ENCODE measurements at regions not wholly inside any gene's neighbourhood (a gene's known extent, or its start where the extent isn't known, plus 50 kb on each side); places are given as distances from the start of the nearest gene placed in this dataset.

DNA sequence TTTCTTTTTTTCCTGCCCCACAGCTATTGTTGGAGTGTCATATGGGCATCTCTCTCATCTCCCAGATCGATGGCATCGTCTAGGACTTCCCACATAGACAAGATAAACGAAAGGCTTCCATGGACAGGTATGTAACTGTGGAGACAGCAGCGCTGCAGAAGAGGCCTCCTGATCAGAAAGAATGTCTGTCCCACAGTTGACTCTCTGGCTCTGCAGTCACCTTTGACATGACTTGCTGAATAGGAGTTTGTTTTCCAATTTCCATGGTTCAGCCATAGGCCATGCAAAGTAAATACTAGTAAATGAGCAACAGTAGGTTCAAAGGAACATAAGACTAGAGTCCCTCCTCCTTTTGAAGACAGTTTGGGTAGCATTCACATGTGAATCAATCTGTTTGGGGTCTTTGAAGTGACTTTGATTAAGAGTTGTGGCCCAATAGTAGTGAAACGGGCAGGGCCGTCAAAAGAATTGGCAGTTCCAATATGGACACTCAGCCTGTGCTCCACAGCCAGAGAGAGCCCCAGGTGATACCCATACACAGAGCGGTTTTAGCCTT lies 134.7 kb upstream of the IFNGR1 start:
- DNase-seq (ENCODE audit: low spot score) = peak; percentile 44

DNA sequence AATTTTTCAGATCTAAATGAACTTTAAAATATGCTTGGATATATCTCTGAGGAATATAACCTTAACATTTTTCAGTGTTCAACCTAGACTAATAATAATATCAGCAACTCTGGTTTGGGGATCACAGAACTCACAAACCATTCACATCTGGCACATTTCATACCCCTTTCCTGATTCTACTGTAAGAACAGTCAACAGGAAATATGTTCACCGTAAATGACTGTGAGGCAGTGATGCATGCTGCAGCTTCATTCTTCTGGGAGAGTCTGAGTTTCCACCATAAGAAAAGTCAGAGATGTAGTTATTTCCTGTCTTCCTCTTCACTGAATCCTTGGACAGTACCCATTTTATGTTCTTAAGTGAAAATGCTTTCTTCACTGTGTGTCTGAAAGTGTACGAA lies 134.2 kb upstream of the IFNGR1 start:
- DNase-seq (ENCODE audit: low spot score) = no peak

- peak; percentile 48 for DNase-seq (ENCODE audit: low spot score)
Measured at GRCh38 chr6:137352859-137353258, 133.7 kb upstream of the IFNGR1 start.

GRCh38 chr6:137351890-137352289 lies 132.7 kb upstream of the IFNGR1 start:
- DNase-seq (ENCODE audit: low spot score) = no peak

DNA sequence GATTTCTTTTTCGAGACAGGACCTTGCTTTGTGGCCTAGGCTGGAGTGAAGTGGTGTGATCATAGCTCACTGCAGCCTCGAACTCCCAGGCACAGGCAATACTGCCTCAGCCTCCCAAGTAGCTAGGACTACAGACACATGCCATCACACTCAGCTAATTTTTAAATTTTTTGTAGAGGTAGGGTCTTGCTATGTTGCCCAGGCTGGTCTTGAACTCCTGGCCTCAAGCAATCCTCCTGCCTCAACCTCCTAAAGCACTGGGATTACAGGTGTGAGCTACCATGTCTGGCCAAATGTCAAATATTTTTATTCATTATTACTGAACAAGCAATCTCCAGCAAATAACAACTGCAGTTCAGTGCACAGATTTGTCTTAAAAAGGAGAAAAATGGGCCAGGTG lies 131.7 kb upstream of the IFNGR1 start:
- no peak for DNase-seq (ENCODE audit: low spot score)

DNA sequence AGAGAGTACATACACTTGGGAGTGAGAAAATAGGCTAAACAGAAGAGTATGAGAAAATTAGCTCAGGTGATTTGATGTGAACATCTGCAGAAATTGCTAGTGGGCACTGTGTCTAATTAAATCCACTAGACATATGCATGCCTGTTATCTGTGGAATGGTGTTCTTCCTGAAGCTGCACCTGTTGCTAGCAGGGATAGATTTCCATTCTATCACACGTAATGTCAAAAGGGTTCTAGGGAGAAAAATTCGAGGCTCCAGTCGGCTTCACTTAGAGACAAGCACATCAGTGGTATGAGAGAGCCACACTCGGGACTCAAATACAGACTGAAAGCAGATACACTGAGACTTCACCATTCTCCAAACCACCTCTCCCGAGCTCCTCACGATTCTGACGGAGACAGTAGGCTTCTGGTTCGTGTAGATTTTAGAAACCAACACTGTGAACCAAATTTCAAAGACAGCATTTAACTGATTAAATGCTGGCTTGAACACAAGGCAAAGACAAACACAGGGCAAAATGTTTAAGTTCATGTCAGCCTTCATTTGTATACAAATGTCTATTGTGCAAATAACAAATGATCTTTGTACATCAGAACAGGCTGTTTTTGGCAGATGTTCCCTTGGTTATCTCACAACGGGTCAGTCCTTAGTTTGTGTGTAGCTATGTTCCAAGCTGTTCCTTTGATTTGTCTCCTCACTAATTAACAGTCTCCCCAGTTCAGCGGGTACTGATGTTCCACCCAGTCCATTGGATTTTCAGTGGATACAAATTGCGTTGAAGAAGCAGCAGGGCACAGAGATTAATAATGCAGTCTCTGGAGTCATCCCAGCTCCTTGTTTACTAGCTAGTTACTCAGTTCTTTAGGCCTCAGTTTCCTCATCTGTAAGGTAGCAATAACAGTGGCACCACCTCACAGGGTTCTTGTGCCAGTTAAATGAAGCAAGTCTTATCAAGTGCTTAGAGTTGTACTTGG lies 131.0 kb upstream of the IFNGR1 start:
- DNase-seq (ENCODE audit: low spot score) = no peak

GRCh38 chr6:137348777-137349176 lies 129.6 kb upstream of the IFNGR1 start:
- no peak for DNase-seq (ENCODE audit: low spot score)

DNA sequence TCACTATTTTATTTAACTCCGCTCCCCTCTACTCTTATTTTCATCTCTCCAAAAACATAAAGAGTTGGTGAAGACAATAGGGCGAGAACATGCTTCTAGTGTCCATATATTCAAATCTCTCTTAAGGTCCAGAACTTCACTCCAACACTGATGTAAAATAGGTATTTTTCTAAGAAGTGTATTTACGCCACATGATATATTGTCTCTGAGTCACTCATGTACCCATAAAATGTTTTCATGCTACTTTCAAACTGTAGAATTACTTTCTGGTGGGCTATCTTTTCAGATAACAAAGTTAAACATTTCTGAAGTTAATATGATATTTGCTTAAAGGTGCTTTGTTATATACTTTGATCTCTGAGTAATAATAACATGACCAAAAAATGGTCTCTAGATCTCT lies 124.1 kb upstream of the IFNGR1 start:
- DNase-seq (ENCODE audit: low spot score) = no peak

DNA sequence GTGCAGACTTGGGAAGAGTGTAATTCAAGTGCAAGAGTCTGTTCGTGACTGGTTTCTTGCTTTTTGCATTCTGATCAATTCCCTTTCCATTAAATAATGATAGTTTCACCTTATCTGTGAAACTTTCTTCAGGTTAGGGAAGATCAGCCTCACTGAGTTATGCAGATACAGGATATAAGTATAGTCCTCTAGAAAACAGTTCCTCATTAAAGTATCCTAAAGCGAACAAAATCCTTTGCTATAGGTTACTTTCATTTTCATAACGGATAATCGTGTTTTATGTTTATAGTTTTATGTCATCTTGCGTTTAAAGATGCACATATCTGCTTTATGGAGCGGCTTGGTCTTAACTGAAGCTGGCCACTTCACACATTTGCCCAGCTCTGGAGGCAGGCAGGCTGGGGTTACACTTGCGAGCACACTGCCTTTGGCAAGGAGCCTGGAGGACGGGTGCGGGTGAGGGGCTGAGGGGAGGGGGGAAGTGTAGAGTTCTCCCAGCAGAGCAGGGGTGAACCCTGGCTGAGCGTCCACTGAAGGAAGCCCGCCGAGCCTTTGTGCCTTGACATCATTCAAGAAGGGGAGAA lies 123.5 kb upstream of the IFNGR1 start:
- no peak for DNase-seq (ENCODE audit: low spot score)

DNA sequence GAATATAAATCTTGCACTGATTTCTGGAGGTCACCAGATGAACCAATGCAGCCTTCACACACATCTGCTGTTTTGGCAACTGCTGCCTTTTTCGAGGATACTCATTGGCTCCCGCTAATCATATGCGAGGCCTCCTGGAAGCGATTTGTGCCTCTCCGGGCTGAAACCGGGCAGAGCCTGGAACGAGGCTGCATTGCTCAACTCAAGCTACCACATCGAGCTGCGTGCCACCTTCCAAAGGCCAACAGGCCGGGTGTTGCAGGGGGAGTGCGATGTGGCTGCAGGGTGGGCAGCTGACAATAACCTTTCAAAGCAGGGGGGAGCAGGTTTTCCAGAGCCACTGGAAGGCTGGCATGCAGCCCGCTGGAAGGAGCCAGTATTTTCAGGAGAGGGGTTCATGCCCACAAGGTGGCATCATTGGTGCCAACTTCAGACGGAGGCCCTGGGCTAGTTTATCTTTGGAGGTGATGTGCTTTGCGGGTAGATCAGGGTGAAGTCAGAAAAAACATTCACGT lies 122.6 kb upstream of the IFNGR1 start:
- DNase-seq (ENCODE audit: low spot score) = peak; percentile 68

- no peak for DNase-seq (ENCODE audit: low spot score)
Measured at GRCh38 chr6:137339929-137340559, 120.9 kb upstream of the IFNGR1 start.

DNA sequence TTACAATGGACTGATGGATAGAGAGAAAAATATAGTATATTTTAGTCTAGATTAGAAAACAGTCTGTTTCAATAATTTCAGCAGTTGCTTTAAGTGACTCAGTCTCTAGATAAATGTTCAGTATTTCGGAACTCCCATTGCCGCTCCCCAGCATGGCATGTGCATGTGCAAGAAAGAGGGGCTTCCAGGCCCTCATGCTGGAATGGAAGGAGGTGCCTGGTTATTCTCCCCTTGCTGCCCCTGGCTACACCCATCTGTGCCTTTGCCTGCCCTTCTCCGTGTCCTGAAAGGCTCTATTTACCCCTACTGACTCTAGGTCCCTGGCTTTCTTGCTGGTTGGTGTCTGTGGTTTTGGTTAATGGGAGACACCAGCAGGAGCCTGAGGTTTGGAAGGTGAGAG lies 115.7 kb upstream of the IFNGR1 start:
- DNase-seq (ENCODE audit: low spot score) = no peak

DNA sequence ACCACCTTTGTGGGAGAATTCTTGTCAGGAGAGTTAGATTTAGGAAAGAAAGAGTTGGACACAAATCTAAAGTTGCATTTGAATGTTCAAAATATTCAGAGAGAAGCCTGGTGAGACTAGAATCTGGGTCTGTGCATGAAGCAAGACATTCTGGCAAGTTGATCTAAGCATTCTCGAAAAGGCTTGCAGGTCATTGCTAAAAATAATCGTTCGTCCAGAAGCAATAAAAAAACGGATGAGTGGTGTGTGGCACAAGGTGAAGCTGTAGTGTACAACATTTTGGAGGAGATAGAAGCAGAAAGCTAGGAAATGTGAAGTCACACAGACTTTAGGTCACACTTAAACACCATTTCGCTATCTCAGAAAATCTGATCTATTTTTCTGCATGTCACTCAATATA lies 114.9 kb upstream of the IFNGR1 start:
- DNase-seq (ENCODE audit: low spot score) = no peak

DNA sequence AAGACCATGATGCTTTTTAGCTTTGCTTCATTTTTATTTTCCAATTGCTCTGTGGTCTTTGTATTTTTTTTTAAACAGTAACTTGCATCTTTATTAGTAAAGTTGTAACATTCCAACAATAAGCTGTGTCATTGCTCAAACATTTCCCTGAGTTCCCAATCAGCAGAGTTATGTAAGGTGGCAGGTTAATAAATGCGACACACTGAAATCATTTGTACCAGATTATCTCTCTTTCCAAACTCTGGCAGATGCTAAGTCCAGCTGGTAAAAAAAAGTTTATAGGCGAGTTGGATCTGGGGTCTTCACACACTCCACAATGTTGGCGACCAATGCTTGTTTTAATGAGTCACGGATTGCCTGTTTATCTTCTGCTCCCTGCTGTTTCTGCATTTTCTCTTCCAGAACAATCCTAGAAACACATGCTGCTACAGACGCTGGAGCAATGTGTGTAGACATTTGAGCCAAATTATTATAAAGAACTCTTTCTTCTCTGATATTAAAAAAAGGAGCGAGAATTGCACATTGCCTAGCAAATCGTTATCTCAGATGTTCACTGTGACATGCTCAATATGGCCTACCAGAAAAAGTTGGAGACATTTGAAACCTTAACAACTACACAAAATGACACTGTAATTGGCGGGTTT lies 113.6 kb upstream of the IFNGR1 start:
- no peak for DNase-seq (ENCODE audit: low spot score)

- no peak for DNase-seq (ENCODE audit: low spot score)
Measured at GRCh38 chr6:137323860-137324259, 104.7 kb upstream of the IFNGR1 start.

DNA sequence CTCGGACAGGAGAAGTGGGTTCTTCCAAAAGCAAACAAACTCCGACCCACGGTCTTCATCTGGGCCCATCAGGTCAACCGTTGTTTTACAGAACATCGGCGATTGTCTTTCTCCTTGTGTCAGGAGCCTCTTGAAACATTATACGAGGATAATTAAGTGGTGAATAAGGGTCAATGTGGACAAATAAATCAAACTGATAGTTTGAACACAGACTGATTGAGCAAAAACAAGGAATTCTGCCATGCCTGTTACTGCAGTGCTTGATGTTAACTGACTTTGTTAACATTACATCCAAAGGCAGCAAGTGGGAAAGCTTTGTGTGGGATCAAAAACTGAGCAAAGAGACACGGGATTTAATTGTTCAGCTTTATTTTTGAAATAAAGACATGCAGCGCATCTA lies 101.1 kb upstream of the IFNGR1 start:
- no peak for DNase-seq (ENCODE audit: low spot score)

DNA sequence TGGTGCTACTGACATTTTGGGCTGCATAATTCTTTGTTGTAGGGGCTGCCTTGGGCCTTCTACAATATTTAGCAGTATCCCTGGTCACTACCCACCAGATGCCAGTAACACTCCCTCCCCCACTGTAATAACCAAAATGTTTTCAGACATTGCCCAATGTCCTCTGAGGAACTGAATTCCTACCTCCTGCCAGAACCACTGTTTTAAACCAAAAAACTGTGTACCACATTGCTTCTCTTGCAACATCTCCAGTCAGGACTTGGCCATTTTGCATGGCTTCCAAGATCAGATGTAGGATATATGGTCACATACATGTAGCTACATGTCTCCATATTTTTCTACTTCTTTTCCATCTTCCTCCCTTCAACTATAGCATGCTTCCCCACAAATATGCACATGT lies 97.4 kb upstream of the IFNGR1 start:
- no peak for DNase-seq (ENCODE audit: low spot score)

GRCh38 chr6:137315081-137315480 lies 95.9 kb upstream of the IFNGR1 start:
- DNase-seq (ENCODE audit: low spot score) = no peak

- DNase-seq (ENCODE audit: low spot score) = peak; percentile 75
Measured at GRCh38 chr6:137313928-137314855, 95.0 kb upstream of the IFNGR1 start.

GRCh38 chr6:137313211-137313610 lies 94.0 kb upstream of the IFNGR1 start:
- DNase-seq (ENCODE audit: low spot score) = no peak

GRCh38 chr6:137311940-137312339 lies 92.8 kb upstream of the IFNGR1 start:
- no peak for DNase-seq (ENCODE audit: low spot score)
